ENCODE measurements at regions not wholly inside any gene's neighbourhood (a gene's known extent, or its start where the extent isn't known, plus 50 kb on each side); places are given as distances from the start of the nearest gene placed in this dataset.
A peak's percentile ranks its signal among the peaks of the same experiment; 100 is the strongest.
"Not testable (repeated sequence)": the region's sequence is repeated elsewhere in the genome, so short reads cannot be mapped to it uniquely, and the experiment has no call there.

GRCh38 chr1:174105086-174105485, 54.2 kb upstream of the RABGAP1L start:
- DNase-seq, result no peak

GRCh38 chr1:174103766-174104165, 55.6 kb upstream of the RABGAP1L start:
- DNase-seq, result no peak

GRCh38 chr1:174101976-174102375, 57.3 kb upstream of the RABGAP1L start:
- DNase-seq, result not testable (repeated sequence)

GRCh38 chr1:174097426-174097825, 61.9 kb upstream of the RABGAP1L start:
- no peak for DNase-seq

GRCh38 chr1:174093789-174094188, 65.5 kb upstream of the RABGAP1L start:
- DNase-seq, result peak; percentile 18

GRCh38 chr1:174090471-174090870, 68.3 kb upstream of the RC3H1 start:
- no peak for DNase-seq

- no peak for DNase-seq
Measured at GRCh38 chr1:174080819-174081218, 58.7 kb upstream of the RC3H1 start.

- DNase-seq, result no peak
Measured at GRCh38 chr1:174079796-174080195, 57.6 kb upstream of the RC3H1 start.

GRCh38 chr1:174078916-174079315, 56.8 kb upstream of the RC3H1 start:
- DNase-seq, result not testable (repeated sequence)

- no peak for DNase-seq
Measured at GRCh38 chr1:174077749-174078490, 55.8 kb upstream of the RC3H1 start.

GRCh38 chr1:174075245-174075692, 53.1 kb upstream of the RC3H1 start:
- no peak for DNase-seq

GRCh38 chr1:174074757-174075156, 52.6 kb upstream of the RC3H1 start:
- peak; percentile 5 for DNase-seq

- no peak for DNase-seq
Measured at GRCh38 chr1:174072581-174072980, 50.4 kb upstream of the RC3H1 start.

Data from activated CD4-positive, alpha-beta T cell treated with anti-CD3 and anti-CD28 coated beads, Interleukin-2, amount 50 U/mL, for 16 hours (primary cell).